Thoracic aorta (tissue), 2 donors: ENCODE measurements at regions not wholly inside any gene's neighbourhood (a gene's known extent, or its start where the extent isn't known, plus 50 kb on each side); places are given as distances from the start of the nearest gene placed in this dataset.
"Not testable (repeated sequence)": the region's sequence is repeated elsewhere in the genome, so short reads cannot be mapped to it uniquely, and the experiment has no call there.

ENCODE experiments used
- ATAC-seq: fragments of 150-250 bp; one replicate; pipeline ENCODE4 v1.8.0; 2017; ENCODE audit warnings: low read depth; ENCODE audit not compliant: insufficient number of reproducible peaks, low FRiP score
- DNase-seq: peaks from one replicate; pipeline ENCODE4 v3.0.0-alpha.2; 2020; ENCODE audit warnings: low spot score
- H3K27ac ChIP-seq, 2 donors: fragments of 200-600 bp; sonication (generic); 1 replicate in 1 of 2; 2 replicates in 1 of 2; pipeline ENCODE4 v1.5.1; 2016; ENCODE audit warnings: mild to moderate bottlenecking in 2 of 2, moderate library complexity in 2 of 2
- H3K27me3 ChIP-seq: fragments of 200-600 bp; sonication (generic); replicated peaks from 2 replicates; pipeline ENCODE4 v1.6.0; 2016; ENCODE audit warnings: mild to moderate bottlenecking; ENCODE audit not compliant: insufficient read depth
- H3K36me3 ChIP-seq: fragments of 200-600 bp; sonication (generic); one replicate; pipeline ENCODE4 v1.5.1; 2016
- H3K4me1 ChIP-seq, 2 donors: fragments of 200-600 bp; sonication (generic); 1 replicate in 1 of 2; 2 replicates in 1 of 2; pipeline versions ENCODE4 v1.5.1 to v1.6.0; 2016; ENCODE audit warnings: low read depth in 2 of 2, mild to moderate bottlenecking in 1 of 2; ENCODE audit not compliant: control insufficient read depth in 1 of 2
- H3K4me3 ChIP-seq: fragments of 200-600 bp; sonication (generic); 2 replicates; pipeline ENCODE4 v1.5.1; 2016; ENCODE audit warnings: mild to moderate bottlenecking
- H3K9me3 ChIP-seq: fragments of 200-600 bp; sonication (generic); 2 replicates; pipeline ENCODE4 v1.5.1; 2016
- TF ChIP-seq, protein P1 (sequence below): fragments of 200-600 bp; sonication (generic); IDR thresholded peaks from one replicate; pipeline ENCODE4 v1.5.1; 2019; ENCODE audit warnings: antibody characterized with exemption

DNA sequence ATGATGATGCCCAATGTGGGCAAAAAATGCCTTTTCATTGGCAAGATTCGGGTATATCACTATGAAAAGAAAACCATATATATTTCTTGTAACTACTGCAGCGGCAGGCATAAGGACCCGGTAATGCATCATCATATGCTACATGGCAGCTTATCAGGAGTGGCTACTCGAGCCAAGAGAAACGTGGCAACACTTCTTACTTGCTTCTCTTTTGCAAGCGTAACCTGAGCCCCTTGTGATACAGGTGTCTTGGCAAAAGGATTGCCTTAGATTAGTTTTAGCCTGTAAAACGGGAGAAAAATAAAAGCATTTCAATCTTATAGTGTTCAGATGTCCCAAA lies 280.3 kb downstream of the SPRY1 start:
- Histone ChIP-seq H3K4me1 (peaks cover 5 to 19% of the 10 kb centered on the region in 2 donors), H3K36me3 (no peaks in the 10 kb centered on the region), H3K27me3 (no peaks in the 10 kb centered on the region), H3K9me3 (no peaks in the 10 kb centered on the region), H3K27ac (no peak overlapping the region), H3K4me3 (peak overlapping the region; percentile 37)
- ATAC-seq (no peak), DNase-seq (no peak)
- TF ChIP-seq, protein P1, sequence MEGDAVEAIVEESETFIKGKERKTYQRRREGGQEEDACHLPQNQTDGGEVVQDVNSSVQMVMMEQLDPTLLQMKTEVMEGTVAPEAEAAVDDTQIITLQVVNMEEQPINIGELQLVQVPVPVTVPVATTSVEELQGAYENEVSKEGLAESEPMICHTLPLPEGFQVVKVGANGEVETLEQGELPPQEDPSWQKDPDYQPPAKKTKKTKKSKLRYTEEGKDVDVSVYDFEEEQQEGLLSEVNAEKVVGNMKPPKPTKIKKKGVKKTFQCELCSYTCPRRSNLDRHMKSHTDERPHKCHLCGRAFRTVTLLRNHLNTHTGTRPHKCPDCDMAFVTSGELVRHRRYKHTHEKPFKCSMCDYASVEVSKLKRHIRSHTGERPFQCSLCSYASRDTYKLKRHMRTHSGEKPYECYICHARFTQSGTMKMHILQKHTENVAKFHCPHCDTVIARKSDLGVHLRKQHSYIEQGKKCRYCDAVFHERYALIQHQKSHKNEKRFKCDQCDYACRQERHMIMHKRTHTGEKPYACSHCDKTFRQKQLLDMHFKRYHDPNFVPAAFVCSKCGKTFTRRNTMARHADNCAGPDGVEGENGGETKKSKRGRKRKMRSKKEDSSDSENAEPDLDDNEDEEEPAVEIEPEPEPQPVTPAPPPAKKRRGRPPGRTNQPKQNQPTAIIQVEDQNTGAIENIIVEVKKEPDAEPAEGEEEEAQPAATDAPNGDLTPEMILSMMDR: no peak

DNA sequence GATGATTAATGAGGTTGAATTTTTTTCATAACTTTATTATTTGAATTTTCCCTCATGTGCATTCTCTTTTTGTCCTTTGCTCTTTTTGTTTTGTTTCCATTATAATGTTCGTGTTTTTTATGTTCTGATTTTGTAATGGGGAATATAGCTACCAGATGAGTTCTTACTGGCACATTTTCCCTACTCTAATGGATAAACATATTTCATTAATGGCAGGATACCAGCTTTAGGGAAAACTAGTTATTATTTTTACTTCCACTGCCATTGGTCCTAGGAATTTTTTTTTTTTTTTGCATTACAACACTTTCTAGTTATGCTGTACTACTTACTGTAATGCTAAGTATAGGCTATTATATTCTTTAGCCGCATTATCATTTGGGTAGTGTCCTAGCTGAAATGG lies 286.3 kb downstream of the SPRY1 start:
- no peak for ATAC-seq
- TF ChIP-seq, protein P1: no peak
- no peak overlapping the region for H3K27ac ChIP-seq
- peaks cover 4 to 8% of the 10 kb centered on the region in 2 donors for H3K4me1 ChIP-seq
- no peaks in the 10 kb centered on the region for H3K9me3 ChIP-seq
- no peaks in the 10 kb centered on the region for H3K27me3 ChIP-seq
- no peak overlapping the region for H3K4me3 ChIP-seq
- no peaks in the 10 kb centered on the region for H3K36me3 ChIP-seq
- no peak for DNase-seq

DNA sequence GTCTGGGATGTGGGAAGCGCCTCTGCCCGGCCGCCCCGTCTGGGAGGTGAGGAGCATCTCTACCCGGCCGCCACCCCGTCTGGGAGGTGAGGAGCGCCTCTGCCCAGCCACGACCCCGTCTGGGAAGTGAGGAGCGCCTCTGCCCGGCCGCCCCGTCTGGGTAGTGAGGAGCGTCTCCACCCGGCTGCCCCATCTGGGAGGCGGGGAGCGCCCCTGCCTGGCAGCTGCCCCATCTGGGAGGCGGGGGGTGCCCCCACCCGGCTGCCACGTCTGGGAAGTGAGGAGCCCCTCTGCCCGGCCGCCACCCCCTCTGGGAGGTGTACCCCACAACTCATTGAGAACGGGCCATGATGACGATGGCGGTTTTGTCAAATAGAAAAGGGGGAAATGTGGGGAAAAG lies 288.3 kb downstream of the SPRY1 start:
- DNase-seq, H3K36me3 ChIP-seq, H3K27me3 ChIP-seq, ATAC-seq, H3K27ac ChIP-seq, H3K9me3 ChIP-seq, H3K4me3 ChIP-seq, H3K4me1 ChIP-seq: not testable (repeated sequence)

DNA sequence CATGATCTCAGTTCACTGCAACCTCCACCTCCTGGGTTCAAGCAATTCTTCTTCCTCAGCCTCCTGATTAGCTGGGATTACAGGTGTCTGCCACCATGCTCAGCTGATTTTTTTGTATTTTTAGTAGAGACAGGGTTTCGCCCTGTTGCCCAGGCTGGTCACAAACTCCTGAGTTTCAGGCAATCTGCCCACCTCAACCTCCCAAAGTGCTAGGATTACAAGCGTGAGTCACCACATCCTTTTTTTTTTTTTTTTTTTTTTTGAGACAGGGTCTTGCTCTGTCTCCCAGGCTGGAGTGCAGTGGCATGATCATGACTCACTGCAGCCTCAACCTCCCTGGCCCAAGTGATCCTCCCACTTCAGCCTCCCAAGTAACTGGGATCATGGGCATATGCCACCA lies 298.9 kb downstream of the SPRY1 start:
- not testable (repeated sequence) for H3K27ac ChIP-seq, DNase-seq, H3K36me3 ChIP-seq, H3K4me3 ChIP-seq, H3K27me3 ChIP-seq, ATAC-seq, H3K9me3 ChIP-seq
- H3K4me1 ChIP-seq: peaks cover 7 to 10% of the 10 kb centered on the region in 2 donors

DNA sequence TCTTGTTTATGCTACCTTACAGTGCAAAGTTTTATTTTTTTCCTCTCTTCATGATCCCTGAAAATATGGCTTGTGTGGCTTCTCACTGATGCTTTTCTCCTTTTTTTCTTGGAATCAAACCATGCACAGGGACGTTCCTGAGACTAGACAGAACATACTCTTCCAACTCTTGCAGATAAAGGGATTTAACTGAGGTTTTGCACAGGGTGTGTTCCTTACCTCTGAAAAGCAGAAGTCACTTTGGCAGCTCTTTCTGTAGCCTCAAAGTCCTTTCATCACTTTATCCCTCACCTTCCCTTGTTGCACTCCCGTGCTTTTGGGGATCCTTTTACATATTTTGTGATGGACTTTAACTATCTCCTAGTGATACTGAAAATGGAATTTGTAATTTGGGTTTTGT lies 300.1 kb downstream of the SPRY1 start:
- TF ChIP-seq, protein P1: no peak
- Histone ChIP-seq H3K4me3 (no peak overlapping the region), H3K4me1 (peaks cover 7 to 18% of the 10 kb centered on the region in 2 donors), H3K27ac (no peak overlapping the region), H3K36me3 (no peaks in the 10 kb centered on the region), H3K27me3 (no peaks in the 10 kb centered on the region), H3K9me3 (no peaks in the 10 kb centered on the region)
- DNase-seq (no peak), ATAC-seq (no peak)

DNA sequence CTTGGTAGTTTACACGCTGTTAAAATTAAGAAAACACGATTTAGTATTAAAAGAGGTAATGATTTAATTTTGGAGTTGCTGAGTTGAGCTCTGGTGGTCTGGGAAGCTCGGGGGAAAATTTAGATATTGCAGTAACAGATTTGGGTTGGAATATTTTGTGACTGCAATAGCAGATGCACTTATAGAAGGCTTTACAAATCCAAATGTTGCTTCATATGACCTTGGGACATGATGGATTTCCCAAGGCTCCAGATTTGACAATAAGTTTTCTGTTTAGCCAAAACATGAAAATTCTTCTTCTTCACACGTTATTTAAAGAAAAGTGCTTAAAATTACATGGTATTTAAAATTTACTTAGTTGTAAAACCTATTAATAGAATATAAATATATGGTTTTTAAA lies 302.0 kb downstream of the SPRY1 start:
- no peak overlapping the region for H3K4me3 ChIP-seq
- no peaks in the 10 kb centered on the region for H3K9me3 ChIP-seq
- DNase-seq (no peak), ATAC-seq (no peak)
- TF ChIP-seq, protein P1: no peak
- no peaks in the 10 kb centered on the region for H3K27me3 ChIP-seq
- H3K27ac ChIP-seq: no peak overlapping the region
- no peaks in the 10 kb centered on the region for H3K36me3 ChIP-seq
- H3K4me1 ChIP-seq: peaks cover 7 to 18% of the 10 kb centered on the region in 2 donors
